ENCODE measurements at regions not wholly inside any gene's neighbourhood (a gene's known extent, or its start where the extent isn't known, plus 50 kb on each side); places are given as distances from the start of the nearest gene placed in this dataset.
A peak's percentile ranks its signal among the peaks of the same experiment; 100 is the strongest.

GRCh38 chr5:97544240-97544639 lies 361.2 kb upstream of the RIOK2 start:
- DNase-seq (ENCODE audit: low read depth): no peak
- no peak for TF ChIP-seq CTCF (IDR thresholded peaks at IDR 0.05; ENCODE audit: low read length, missing control alignments)
- no peak overlapping the region for H3K4me3 ChIP-seq (replicated peaks; ENCODE audit: low read depth, low read length)

GRCh38 chr5:97544678-97545077 lies 361.6 kb upstream of the RIOK2 start:
- TF ChIP-seq CTCF (IDR thresholded peaks at IDR 0.05; ENCODE audit: low read length, missing control alignments): no peak
- no peak overlapping the region for H3K4me3 ChIP-seq (replicated peaks; ENCODE audit: low read depth, low read length)
- no peak for DNase-seq (ENCODE audit: low read depth)

GRCh38 chr5:97545446-97545845 lies 362.4 kb upstream of the RIOK2 start:
- DNase-seq (ENCODE audit: low read depth): no peak
- no peak for TF ChIP-seq CTCF (IDR thresholded peaks at IDR 0.05; ENCODE audit: low read length, missing control alignments)
- H3K4me3 ChIP-seq (replicated peaks; ENCODE audit: low read depth, low read length): no peak overlapping the region

GRCh38 chr5:97545886-97546535 lies 363.0 kb upstream of the RIOK2 start:
- DNase-seq (ENCODE audit: low read depth): peak; percentile 53
- no peak for TF ChIP-seq CTCF (IDR thresholded peaks at IDR 0.05; ENCODE audit: low read length, missing control alignments)
- no peak overlapping the region for H3K4me3 ChIP-seq (replicated peaks; ENCODE audit: low read depth, low read length)

- no peak for DNase-seq (ENCODE audit: low read depth)
- H3K4me3 ChIP-seq (replicated peaks; ENCODE audit: low read depth, low read length): no peak overlapping the region
- TF ChIP-seq CTCF (IDR thresholded peaks at IDR 0.05; ENCODE audit: low read length, missing control alignments): no peak
Measured at GRCh38 chr5:97547430-97547829, 364.4 kb upstream of the RIOK2 start.

GRCh38 chr5:97547999-97548738 lies 365.1 kb upstream of the RIOK2 start:
- no peak overlapping the region for H3K4me3 ChIP-seq (replicated peaks; ENCODE audit: low read depth, low read length)
- no peak for TF ChIP-seq CTCF (IDR thresholded peaks at IDR 0.05; ENCODE audit: low read length, missing control alignments)
- peak; percentile 49 for DNase-seq (ENCODE audit: low read depth)

- TF ChIP-seq CTCF (IDR thresholded peaks at IDR 0.05; ENCODE audit: low read length, missing control alignments): no peak
Measured at GRCh38 chr5:97548739-97549080, 365.7 kb upstream of the RIOK2 start.

More at GRCh38 chr5:97548739-97549080, 365.7 kb upstream of the RIOK2 start:
- DNase-seq (ENCODE audit: low read depth): no peak
- no peak overlapping the region for H3K4me3 ChIP-seq (replicated peaks; ENCODE audit: low read depth, low read length)

Data from fibroblast of pulmonary artery (primary cell).